ENCODE measurements at regions not wholly inside any gene's neighbourhood (a gene's known extent, or its start where the extent isn't known, plus 50 kb on each side); places are given as distances from the start of the nearest gene placed in this dataset.

- TF ChIP-seq CTCF (conservative IDR thresholded peaks at IDR 0.05; ENCODE audit: low read length) (no peak), EZH2phosphoT487 (IDR thresholded peaks at IDR 0.05; ENCODE audit: borderline replicate concordance, low read depth, low read length) (no peak)
Observed at GRCh38 chr6:105763866-105764265, 322.3 kb upstream of the PRDM1 start.

All from OCI-LY7 (cell line).